Activated naive CD8-positive, alpha-beta T cell treated with anti-CD3 and anti-CD28 coated beads, Interleukin-2, amount 10 ng/mL, durations not matched to agents 7 days and 5 days (primary cell): ENCODE measurements at regions not wholly inside any gene's neighbourhood (a gene's known extent, or its start where the extent isn't known, plus 50 kb on each side); places are given as distances from the start of the nearest gene placed in this dataset.
"Not testable (repeated sequence)": the region's sequence is repeated elsewhere in the genome, so short reads cannot be mapped to it uniquely, and the experiment has no call there.

Experiments
- ATAC-seq: fragments of 150-1000 bp; cut with Tn5 transposase; one replicate; pipeline ENCODE4 v1.10.0; 2021; ENCODE audit warnings: low read depth, moderate library complexity
- POLR2A ChIA-PET: fragments of 350-600 bp; sonication (Branson Sonifier 250); formaldehyde crosslinking; loops from one replicate; lab custom pipeline; 2021; ENCODE audit warnings: antibody characterized with exemption; lab: Charles Lee
- DNase-seq: peaks from one replicate; pipeline ENCODE4 v3.0.0; 2021
- H3K27ac Mint-ChIP-seq: one replicate; pipeline ENCODE4 v1.8.0; 2022; ENCODE audit warnings: mild to moderate bottlenecking, mixed read lengths
- H3K27me3 Mint-ChIP-seq: one replicate; pipeline ENCODE4 v1.8.0; 2022; ENCODE audit warnings: mild to moderate bottlenecking, moderate library complexity, mixed read lengths
- H3K36me3 Mint-ChIP-seq: one replicate; pipeline ENCODE4 v1.8.0; 2021; ENCODE audit warnings: mild to moderate bottlenecking, mixed read lengths
- H3K4me1 Mint-ChIP-seq: one replicate; pipeline ENCODE4 v1.8.0; 2021; ENCODE audit warnings: mixed read lengths
- H3K4me3 Mint-ChIP-seq: one replicate; pipeline ENCODE4 v1.8.0; 2022; ENCODE audit warnings: mild to moderate bottlenecking, moderate library complexity, mixed read lengths
- H3K9me3 Mint-ChIP-seq: one replicate; pipeline ENCODE4 v1.8.0; 2021; ENCODE audit warnings: mixed read lengths

DNA sequence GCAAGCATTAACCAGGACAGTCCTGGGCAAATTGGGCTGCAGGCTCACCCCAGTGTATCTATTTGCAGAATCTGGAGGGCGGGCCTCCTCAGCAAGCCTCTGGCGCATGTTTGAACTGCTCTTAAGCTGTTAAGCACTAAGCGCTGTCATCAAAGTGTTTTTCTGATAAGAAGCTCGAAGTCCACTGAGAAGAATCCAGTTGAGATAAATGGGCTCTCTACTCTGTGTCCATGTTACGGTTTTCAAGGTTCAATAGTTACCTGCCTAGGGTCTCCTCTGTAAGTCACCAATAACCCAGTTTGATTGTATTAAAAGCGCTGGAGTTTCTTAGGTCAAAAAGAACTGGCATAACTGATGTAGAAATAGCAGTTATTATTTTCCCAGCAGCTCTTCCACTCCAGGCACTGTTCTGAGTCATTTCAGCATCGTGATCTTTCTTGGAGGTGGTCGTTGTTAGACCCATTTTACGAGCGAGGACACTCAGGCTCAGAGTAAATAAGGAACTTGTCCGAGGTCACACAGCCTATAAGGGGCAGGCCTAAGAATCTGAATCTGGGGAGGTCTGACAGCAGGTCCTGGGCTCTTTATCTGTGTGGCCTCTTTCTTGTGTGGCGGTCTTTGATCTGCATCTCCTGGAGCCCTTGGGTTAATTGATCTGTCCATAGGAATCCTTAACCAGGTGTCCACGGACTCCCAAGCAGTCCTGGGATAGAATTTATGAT, 207.4 kb upstream of the ZNF217 start:
- Mint-ChIP-seq H3K27ac (no peak overlapping the region), H3K4me1 (no peaks in the 10 kb centered on the region), H3K4me3 (no peak overlapping the region), H3K9me3 (peaks cover 3% of the 10 kb centered on the region), H3K27me3 (no peaks in the 10 kb centered on the region), H3K36me3 (no peaks in the 10 kb centered on the region)
- no peak for ATAC-seq
- POLR2A ChIA-PET: no interaction called here
- DNase-seq: no peak

DNA sequence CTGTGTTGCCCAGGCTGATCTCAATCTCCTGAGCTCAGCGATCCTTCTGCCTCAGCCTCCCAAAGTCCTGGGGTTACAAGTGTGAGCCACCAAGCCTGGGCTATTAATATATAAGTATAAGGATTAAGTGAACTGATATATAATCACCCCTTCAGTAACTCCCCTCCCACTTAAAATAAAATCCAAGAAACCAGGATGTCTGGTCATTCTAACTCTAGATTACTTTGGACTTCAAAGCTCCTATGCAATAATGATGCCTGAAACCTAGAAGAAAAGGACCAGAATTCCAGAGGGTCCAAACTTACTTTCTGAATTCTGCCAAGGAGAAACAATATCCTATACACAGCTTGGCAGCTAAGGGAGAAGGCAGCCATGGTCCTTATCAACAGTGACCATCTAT, 206.8 kb upstream of the ZNF217 start:
- no peak overlapping the region for H3K4me3 Mint-ChIP-seq

DNA sequence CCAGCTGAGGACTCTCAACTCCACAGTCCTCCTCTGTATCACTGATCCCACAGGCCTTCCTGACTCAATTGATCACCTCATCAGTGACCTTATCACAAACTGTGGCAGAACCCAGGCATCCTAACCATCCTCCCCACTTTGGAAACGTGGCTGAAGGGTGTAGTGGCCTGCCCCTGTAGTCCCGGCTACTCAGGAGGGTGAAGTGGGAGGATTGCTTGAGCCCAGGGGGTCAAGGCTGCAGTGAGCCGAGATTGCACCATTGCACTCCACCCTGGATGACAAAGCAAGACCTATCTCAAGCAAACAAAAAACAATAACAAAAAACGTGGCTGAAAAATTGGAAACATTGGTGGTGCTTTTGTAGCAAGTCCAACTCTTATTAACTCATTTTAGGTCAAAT, 203.4 kb upstream of the ZNF217 start:
- no peak overlapping the region for H3K4me3 Mint-ChIP-seq
- H3K27me3 Mint-ChIP-seq: no peaks in the 10 kb centered on the region
- H3K27ac Mint-ChIP-seq: no peak overlapping the region
- H3K9me3 Mint-ChIP-seq: peaks cover 3% of the 10 kb centered on the region
- no peaks in the 10 kb centered on the region for H3K4me1 Mint-ChIP-seq
- ATAC-seq: no peak
- DNase-seq: no peak
- POLR2A ChIA-PET: no interaction called here
- no peaks in the 10 kb centered on the region for H3K36me3 Mint-ChIP-seq

More for the DNA sequence above, 206.8 kb upstream of the ZNF217 start:
- Mint-ChIP-seq H3K36me3 (no peaks in the 10 kb centered on the region), H3K27me3 (no peaks in the 10 kb centered on the region), H3K27ac (no peak overlapping the region), H3K9me3 (peaks cover 3% of the 10 kb centered on the region), H3K4me1 (no peaks in the 10 kb centered on the region)
- DNase-seq (no peak), ATAC-seq (no peak)
- POLR2A ChIA-PET: no interaction called here

DNA sequence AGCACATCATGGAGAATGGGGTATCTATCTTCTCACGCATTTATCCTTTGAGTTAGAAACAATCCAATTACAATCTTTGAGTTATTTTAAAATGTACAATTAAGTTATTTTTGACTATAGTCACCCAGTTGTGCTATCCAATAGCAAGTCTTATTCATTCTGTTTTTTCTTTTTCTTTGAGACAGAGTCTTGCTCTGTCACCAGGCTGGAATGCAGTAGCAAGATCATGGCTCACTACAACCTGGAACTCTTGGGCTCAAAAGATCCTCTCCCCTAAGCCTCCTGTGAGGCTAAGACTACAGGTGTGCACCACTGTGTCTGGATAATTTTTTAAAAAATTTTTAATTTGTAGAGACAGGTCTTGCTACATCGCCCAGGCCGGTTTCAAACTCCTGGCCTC, 201.5 kb upstream of the ZNF217 start:
- Mint-ChIP-seq H3K27ac (no peak overlapping the region), H3K4me1 (no peaks in the 10 kb centered on the region), H3K9me3 (peaks cover 3% of the 10 kb centered on the region), H3K27me3 (no peaks in the 10 kb centered on the region), H3K36me3 (no peaks in the 10 kb centered on the region), H3K4me3 (no peak overlapping the region)
- ATAC-seq (no peak), DNase-seq (no peak)
- POLR2A ChIA-PET: no interaction called here

DNA sequence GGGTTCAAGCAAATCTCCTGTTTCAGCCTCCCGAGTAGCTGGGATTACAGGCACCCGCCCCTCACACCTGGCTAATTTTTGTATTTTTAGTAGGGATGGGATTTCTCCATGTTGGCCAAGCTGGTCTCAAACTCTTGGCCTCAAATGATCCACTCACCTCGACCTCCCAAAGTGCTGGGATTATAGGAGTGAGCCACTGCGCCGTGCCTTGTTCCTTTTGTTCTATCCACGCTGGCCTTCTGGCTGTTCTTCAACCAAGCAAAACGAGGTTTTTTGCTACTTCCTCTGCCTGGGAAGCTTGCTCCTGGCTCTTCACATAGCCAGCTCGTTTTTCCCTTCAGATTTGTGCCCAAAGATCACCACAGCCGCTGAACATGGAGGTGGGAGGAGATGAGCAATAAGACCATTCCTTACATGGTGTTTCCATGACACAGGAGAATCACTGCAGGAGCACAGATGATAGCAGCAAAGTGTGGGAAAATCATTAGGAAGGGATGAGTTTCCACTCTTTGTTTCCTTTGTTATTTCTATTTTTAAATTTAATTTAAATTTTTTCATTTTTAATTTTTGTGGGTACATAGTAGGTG, 201.0 kb upstream of the ZNF217 start:
- Mint-ChIP-seq H3K4me3 (no peak overlapping the region), H3K36me3 (no peaks in the 10 kb centered on the region), H3K27me3 (no peaks in the 10 kb centered on the region), H3K27ac (no peak overlapping the region), H3K9me3 (peaks cover 3% of the 10 kb centered on the region), H3K4me1 (no peaks in the 10 kb centered on the region)
- ATAC-seq (no peak), DNase-seq (no peak)
- POLR2A ChIA-PET: no interaction called here

DNA sequence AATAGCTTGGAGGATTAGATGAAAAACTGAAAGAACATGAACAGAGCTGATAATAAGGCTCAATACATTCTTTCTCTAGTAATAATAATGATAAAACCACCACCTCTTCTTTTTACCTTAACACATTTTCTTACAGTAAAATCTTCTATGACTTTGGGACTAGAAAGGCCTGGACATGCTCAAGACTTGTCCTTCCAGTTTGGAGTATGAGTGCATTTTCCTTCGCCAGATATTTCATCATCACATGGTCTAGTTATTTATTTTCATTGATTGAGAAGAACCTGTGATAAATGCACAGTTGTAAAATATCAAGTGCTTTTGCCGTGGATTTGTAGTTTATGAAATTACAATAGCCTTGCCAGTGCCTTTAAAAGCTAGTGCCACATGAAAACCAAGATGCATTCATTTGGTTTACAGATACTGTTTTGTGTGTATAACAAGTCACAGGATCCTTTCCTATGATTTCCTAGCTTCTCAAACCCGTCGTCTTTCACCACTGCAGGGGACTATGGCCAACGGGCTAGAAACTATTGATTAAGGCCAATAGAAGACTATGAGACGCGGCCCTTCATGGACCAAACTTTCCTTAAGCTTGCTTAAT, 200.2 kb upstream of the ZNF217 start:
- H3K27ac Mint-ChIP-seq: no peak overlapping the region
- no peak overlapping the region for H3K4me3 Mint-ChIP-seq
- DNase-seq (no peak), ATAC-seq (no peak)
- H3K9me3 Mint-ChIP-seq: peaks cover 3% of the 10 kb centered on the region
- H3K36me3 Mint-ChIP-seq: no peaks in the 10 kb centered on the region
- H3K27me3 Mint-ChIP-seq: no peaks in the 10 kb centered on the region
- H3K4me1 Mint-ChIP-seq: no peaks in the 10 kb centered on the region
- POLR2A ChIA-PET: interaction anchor here (0.6 kb wide), 1 partner anchor 43 kb away, joined by 3 read pairs; no protein-coding TSS in a partner anchor

DNA sequence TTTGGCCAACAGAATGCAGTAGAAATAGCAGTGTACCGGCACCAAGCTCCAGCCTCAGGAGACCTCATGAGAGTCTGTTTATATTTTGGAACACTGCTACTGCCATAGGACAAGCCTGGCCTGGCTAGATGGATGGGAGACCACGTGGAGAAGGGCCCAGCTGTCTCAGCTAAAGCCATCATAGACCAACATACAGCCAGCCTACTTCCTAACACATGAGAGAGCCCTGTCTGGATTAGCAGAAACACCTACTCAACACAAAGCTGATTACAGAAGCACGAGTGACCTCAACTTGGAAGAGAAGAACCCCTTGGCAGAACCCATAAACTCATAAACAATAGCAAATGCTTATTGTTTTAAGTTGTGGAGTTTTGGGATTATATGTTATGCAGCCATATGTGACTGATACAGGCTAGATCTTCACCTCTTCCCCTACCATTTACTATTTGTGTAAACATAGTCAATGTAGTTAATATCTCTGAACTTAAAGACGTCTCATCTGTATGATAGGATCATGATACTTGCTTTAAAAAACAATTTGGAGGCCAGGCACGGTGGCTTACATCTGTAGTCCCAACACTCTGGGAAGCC, 199.4 kb upstream of the ZNF217 start:
- Mint-ChIP-seq H3K4me3 (no peak overlapping the region), H3K4me1 (no peaks in the 10 kb centered on the region), H3K36me3 (no peaks in the 10 kb centered on the region), H3K9me3 (peaks cover 1% of the 10 kb centered on the region), H3K27ac (no peak overlapping the region), H3K27me3 (no peaks in the 10 kb centered on the region)
- POLR2A ChIA-PET: no interaction called here
- DNase-seq: no peak
- ATAC-seq: no peak

DNA sequence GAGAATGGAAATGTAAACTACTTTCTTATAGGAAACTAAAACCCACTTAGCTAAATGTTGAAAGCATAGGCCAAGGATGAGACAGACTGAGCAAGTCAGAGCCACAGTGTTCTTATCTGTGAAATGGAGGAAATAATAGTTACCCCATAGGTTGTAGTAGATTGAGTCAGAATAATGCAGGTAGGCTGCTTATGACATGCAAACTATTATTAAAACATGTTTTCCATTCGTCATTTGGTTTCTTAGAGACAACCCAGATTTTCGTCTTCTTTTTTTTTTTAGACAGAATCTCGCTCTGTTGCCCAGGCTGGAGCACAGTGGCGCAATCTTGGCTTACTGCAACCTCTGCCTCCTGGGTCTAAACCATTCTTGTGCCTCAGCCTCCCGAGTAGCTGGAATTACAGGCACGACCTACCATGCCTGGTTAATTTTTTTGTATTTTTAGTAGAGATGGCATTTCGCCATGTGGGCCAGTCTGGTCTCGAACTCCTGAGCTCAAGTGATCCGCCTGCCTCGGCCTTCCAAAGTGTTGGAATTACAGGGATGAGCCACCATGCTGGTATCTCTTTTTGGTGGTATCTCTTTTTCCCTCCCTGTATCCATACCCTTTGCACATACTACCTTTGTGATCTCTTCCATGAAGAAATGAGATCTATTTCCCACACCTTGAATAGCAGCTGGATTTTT, 196.5 kb upstream of the ZNF217 start:
- Mint-ChIP-seq H3K27me3 (no peaks in the 10 kb centered on the region), H3K9me3 (no peaks in the 10 kb centered on the region), H3K4me3 (no peak overlapping the region), H3K4me1 (peaks cover 7% of the 10 kb centered on the region), H3K27ac (no peak overlapping the region), H3K36me3 (no peaks in the 10 kb centered on the region)
- DNase-seq: no peak
- no peak for ATAC-seq
- POLR2A ChIA-PET: no interaction called here

DNA sequence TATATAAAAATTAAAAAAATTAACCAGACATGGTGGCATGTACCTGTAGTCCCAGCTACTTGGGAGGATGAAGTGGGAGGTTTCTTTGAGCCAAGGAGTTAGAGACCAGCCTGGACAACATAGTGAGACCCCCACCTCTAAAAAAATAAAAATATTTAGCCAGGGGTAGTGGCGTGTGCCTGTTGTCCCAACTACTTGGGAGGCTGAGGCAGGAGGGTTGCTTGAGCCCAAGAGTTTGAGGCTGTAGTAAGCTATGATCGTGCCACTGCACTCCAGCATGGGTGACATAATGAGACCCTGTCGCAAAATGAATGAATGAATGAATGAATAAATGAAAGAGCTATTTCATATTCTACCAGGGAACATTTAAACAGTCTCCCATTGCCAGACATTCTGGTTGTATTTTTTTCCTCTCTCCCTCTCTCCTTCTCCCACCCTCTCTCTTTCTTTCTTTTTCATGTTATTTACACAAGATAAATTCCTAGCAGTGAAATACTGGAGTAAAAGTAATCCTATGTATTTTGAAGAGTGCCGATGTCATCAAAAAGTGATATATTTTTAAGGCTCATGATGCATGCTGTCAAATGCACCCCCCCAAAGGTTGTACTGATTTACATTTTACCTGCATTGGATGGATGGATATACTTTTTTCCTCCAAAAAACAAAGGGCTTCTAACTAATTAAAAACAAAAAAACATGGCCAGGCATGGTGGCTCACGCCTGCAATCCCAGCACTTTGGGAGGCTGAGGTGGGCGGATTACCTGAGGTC, 194.8 kb upstream of the ZNF217 start:
- Mint-ChIP-seq H3K4me3 (no peak overlapping the region), H3K27me3 (no peaks in the 10 kb centered on the region), H3K36me3 (peaks cover 2% of the 10 kb centered on the region), H3K9me3 (peaks cover 2% of the 10 kb centered on the region), H3K4me1 (peaks cover 7% of the 10 kb centered on the region), H3K27ac (no peak overlapping the region)
- POLR2A ChIA-PET: no interaction called here
- ATAC-seq (no peak), DNase-seq (no peak)

DNA sequence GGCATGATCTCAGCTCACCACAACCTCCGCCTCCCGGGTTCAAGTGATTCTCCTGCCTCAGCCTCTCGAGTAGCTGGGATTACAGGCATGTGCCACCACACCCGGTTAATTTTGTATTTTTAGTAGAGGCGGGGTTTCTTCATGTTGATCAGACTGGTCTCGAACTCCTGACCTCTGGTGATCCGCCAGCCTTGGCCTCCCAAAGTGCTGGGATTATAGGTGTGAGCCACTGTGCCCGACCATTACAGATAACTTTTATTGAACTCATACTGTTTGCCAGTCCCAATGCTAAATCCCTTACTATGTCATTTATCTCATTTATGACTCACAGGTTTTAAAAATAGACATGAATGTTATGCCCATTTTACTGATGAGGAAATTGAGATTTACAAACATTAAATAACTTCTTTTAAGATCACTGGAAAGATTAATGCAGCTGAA, 193.9 kb upstream of the ZNF217 start:
- POLR2A ChIA-PET, ATAC-seq: not testable (repeated sequence)

DNA sequence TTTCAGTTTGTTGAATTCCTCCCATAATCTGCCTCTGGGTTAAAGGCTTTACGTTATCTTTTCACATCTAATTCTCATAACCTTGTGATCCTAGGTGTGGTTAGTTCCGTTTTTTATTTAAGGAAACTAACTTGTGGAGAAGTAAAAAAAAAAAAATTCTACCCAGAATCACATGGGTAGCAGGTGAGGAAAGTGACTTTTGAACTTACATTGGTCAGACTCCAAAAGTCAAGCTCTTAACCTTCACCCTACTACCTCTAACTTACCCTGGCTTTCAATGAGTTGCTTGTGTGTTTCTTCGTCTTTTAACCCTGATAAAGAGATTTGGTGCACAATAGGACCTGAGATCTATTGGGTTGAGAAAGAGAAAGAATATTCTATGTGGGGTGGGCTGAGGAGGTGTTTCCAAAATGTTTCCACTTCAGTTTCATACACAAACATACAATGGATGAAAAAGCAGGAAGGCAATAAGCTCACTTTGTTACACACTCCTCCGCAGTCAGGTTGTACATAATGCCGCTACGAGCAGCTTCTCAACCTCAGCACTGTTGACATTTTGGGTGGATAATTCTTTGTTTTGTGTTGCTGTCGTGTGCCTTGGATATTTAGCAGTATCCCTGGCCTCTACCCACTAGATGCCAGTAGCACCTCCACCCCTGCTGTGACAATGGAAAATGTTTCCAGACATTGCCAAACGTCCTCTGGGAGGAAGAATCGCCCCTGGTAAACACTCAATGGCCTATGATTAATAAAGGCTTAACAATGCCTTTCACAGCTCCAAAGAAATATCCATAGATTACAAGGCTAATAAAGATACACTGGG, 193.0 kb upstream of the ZNF217 start:
- no peak overlapping the region for H3K4me3 Mint-ChIP-seq
- H3K9me3 Mint-ChIP-seq: peaks cover 2% of the 10 kb centered on the region
- peaks cover 7% of the 10 kb centered on the region for H3K4me1 Mint-ChIP-seq
- H3K36me3 Mint-ChIP-seq: peaks cover 2% of the 10 kb centered on the region
- no peak overlapping the region for H3K27ac Mint-ChIP-seq
- DNase-seq (no peak), ATAC-seq (no peak)
- POLR2A ChIA-PET: no interaction called here
- no peaks in the 10 kb centered on the region for H3K27me3 Mint-ChIP-seq

More for the DNA sequence above, 193.9 kb upstream of the ZNF217 start:
- H3K9me3 Mint-ChIP-seq, H3K27me3 Mint-ChIP-seq, H3K36me3 Mint-ChIP-seq, H3K4me1 Mint-ChIP-seq, H3K4me3 Mint-ChIP-seq, H3K27ac Mint-ChIP-seq, DNase-seq: not testable (repeated sequence)

DNA sequence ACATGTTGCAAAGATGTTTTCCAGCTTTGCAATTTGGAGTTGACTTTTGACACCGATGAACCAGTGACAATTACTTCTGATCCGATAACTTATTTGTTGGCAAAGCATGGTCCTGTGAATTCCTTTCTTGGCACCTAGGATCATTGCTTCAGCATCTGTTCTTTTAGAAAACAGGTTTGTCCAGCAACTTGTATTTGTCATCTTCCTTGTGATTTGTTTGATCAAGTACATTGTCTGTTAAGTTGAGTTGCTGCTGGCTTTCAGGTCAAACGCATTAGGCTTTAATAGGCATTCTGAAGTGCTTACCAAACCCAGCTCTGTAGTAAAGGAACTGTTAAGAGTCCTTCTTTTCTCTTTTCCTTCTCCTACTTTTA, 192.4 kb upstream of the ZNF217 start:
- peaks cover 7% of the 10 kb centered on the region for H3K4me1 Mint-ChIP-seq
- no peak overlapping the region for H3K27ac Mint-ChIP-seq
- H3K9me3 Mint-ChIP-seq: peaks cover 2% of the 10 kb centered on the region
- H3K27me3 Mint-ChIP-seq: no peaks in the 10 kb centered on the region
- no peak overlapping the region for H3K4me3 Mint-ChIP-seq
- ATAC-seq (no peak), DNase-seq (no peak)
- POLR2A ChIA-PET: interaction anchor here (0.6 to 1.0 kb wide), 2 partner anchors 44 to 192 kb away, joined by 3 to 7 read pairs; partner anchors contain the start of gene ZNF217
- peaks cover 2% of the 10 kb centered on the region for H3K36me3 Mint-ChIP-seq
